Kidney epithelial cell (primary cell): ENCODE measurements at regions not wholly inside any gene's neighbourhood (a gene's known extent, or its start where the extent isn't known, plus 50 kb on each side); places are given as distances from the start of the nearest gene placed in this dataset.

ENCODE experiments used
- DNase-seq: peaks from one replicate; pipeline ENCODE4 v3.0.0-alpha.2; 2010; ENCODE audit warnings: low read depth
- H3K27me3 ChIP-seq: 2 replicates; pipeline ENCODE4 v1.6.0; 2011; ENCODE audit warnings: low read length; ENCODE audit not compliant: control insufficient read depth, insufficient read depth
- H3K36me3 ChIP-seq: 2 replicates; pipeline ENCODE4 v1.5.1; 2011; ENCODE audit warnings: low read length; ENCODE audit not compliant: control insufficient read depth, insufficient read depth
- H3K4me3 ChIP-seq: 2 replicates; pipeline ENCODE4 v1.5.1; 2011; ENCODE audit warnings: low read depth, mild to moderate bottlenecking, control low read depth, low read length
- TF ChIP-seq, protein P1 (sequence below): IDR thresholded peaks from 2 replicates; pipeline ENCODE4 v1.5.1; 2011; ENCODE audit warnings: mild to moderate bottlenecking, moderate library complexity, low read length, control low read depth, inconsistent platforms; ENCODE audit not compliant: insufficient read depth, poor library complexity, severe bottlenecking

DNA sequence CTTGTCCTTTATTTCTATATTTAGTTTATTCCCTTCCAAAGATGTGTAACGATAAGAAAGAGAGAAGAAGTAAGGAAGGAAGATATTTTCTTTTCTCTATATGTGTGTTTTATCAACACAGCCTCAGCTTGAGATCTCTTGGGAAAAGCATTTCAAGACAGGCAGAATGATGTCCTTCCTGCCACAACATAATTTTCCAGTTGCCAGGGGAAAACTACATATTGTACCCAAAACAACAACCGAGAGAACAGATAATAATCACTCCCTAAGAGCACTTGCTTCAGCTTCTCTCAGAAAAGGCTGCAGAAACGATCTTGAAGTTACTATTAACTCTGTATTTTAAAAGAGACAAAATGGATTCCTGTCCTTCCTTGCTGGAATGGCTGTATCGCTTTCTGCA lies 151.4 kb upstream of the ITGB1 start:
- TF ChIP-seq, protein P1, sequence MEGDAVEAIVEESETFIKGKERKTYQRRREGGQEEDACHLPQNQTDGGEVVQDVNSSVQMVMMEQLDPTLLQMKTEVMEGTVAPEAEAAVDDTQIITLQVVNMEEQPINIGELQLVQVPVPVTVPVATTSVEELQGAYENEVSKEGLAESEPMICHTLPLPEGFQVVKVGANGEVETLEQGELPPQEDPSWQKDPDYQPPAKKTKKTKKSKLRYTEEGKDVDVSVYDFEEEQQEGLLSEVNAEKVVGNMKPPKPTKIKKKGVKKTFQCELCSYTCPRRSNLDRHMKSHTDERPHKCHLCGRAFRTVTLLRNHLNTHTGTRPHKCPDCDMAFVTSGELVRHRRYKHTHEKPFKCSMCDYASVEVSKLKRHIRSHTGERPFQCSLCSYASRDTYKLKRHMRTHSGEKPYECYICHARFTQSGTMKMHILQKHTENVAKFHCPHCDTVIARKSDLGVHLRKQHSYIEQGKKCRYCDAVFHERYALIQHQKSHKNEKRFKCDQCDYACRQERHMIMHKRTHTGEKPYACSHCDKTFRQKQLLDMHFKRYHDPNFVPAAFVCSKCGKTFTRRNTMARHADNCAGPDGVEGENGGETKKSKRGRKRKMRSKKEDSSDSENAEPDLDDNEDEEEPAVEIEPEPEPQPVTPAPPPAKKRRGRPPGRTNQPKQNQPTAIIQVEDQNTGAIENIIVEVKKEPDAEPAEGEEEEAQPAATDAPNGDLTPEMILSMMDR, result no peak
- Histone ChIP-seq H3K4me3 (no peak overlapping the region), H3K36me3 (no peaks in the 10 kb centered on the region), H3K27me3 (no peaks in the 10 kb centered on the region)
- no peak for DNase-seq

DNA sequence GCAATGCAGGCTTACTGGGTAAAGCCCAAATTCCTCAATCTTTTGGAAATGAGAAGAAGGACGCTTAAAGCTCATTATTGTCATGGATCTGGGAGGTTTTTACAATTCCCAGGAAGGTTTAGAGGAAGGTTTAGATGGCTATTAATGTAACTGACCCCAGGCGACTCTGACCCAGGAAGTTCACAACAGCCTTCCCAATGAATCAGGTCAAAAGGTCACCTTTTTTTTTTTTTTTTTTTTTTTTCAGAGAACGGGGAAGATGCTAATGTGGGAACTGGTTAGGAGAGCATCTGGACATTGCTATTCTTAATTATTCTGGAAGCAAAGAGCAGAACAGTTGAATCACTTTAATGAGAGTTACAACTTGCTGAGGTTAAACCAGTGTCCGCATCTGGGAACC lies 149.9 kb upstream of the ITGB1 start:
- TF ChIP-seq, protein P1, result no peak
- no peak for DNase-seq
- H3K4me3 ChIP-seq, result no peak overlapping the region
- H3K27me3 ChIP-seq, result no peaks in the 10 kb centered on the region
- no peaks in the 10 kb centered on the region for H3K36me3 ChIP-seq

DNA sequence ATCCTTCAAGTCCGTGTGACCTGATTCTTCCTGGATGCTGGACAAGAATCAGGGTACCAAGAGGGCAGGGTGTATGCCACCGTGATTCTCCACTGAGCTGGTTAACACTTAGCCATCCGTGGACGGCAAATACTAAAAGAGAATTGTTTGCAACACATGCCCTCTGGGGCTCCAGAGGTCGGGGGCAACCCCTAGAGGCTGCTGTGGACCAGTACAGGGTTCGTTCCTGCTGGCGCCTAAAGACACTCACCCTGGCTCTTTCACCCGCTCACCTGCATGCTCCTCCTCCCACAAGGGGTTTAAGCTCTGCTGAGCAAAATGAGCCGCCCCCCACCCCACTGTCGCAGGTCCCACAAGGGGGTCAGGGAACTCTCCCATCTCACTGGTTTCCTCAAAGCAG lies 148.7 kb upstream of the ITGB1 start:
- TF ChIP-seq, protein P1, result no peak
- Histone ChIP-seq H3K36me3 (no peaks in the 10 kb centered on the region), H3K27me3 (no peaks in the 10 kb centered on the region), H3K4me3 (no peak overlapping the region)
- no peak for DNase-seq

DNA sequence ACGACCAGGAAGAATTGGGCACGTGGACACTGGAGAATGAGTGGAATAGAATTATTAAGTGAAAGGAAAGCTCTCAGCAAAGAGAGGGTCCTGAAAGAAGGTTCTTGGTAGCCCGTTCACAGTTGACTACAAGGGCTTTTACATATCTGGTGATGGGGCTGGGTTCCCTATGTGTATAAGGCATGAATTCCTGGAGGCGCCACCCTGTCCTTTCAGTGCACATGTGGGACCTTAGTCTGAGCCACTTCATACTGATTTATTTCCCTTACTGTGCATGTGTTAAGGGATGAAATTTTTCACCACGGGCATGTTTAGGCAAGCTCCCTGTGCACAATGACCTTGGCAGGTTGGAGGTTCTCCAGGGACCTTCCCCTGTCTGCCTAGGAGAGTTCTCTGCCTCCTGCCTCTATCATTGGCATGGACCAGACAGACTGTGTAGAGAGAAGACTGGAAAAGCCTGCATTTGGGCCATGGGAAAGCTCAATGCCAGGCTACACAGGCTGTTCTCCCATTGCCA lies 145.9 kb upstream of the ITGB1 start:
- Histone ChIP-seq H3K27me3 (no peaks in the 10 kb centered on the region), H3K4me3 (no peak overlapping the region), H3K36me3 (no peaks in the 10 kb centered on the region)
- DNase-seq, result no peak
- TF ChIP-seq, protein P1, result no peak

DNA sequence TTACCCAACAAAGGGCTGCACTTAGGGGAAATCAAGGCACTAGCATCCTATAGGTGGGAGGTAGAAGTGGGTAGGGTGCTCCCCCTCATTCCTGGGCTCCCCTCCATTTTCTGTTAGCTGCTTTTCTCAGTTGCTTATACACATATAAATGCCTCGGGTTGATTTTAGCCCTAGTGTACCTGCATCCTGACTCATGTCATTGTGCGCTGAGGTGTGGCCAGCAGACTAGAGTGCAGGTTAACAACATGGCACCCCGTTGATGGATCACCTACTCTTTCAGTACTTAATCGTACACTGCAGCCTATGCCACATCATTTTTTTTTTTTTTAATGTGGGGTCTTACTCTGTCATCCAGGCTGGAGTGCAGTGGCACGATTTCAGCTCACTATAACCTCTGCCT lies 144.0 kb upstream of the ITGB1 start:
- H3K4me3 ChIP-seq, result no peak overlapping the region
- DNase-seq, result no peak
- H3K27me3 ChIP-seq, result no peaks in the 10 kb centered on the region
- TF ChIP-seq, protein P1, result no peak
- H3K36me3 ChIP-seq, result no peaks in the 10 kb centered on the region

DNA sequence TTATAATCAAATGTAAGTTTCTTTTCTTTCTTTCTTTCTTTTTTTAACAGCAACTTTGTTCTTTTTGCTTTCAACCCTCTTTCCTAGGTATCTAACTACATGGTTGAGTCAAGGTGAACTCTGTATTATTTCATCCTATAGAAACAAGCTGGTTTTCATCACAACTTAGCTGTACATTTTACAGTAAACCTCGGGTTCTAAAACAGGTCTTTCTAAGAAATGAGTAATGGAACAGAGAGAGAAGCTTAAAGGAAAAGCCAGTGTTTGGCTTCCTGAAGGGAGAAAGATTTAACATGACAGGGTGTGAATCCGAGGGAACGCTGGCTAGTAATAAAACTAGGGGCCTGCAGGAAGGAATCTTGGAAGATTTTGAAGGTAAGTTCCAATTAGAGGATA lies 143.4 kb upstream of the ITGB1 start:
- TF ChIP-seq, protein P1, result no peak
- no peak for DNase-seq
- no peaks in the 10 kb centered on the region for H3K36me3 ChIP-seq
- H3K4me3 ChIP-seq, result no peak overlapping the region
- H3K27me3 ChIP-seq, result no peaks in the 10 kb centered on the region
